Adrenal gland (tissue), 9 donors: ENCODE measurements at regions not wholly inside any gene's neighbourhood (a gene's known extent, or its start where the extent isn't known, plus 50 kb on each side); places are given as distances from the start of the nearest gene placed in this dataset.
"Not testable (repeated sequence)": the region's sequence is repeated elsewhere in the genome, so short reads cannot be mapped to it uniquely, and the experiment has no call there.

Experiments used
- DNase-seq, 7 donors: peaks; one replicate each; pipeline ENCODE4 v3.0.0-alpha.2; 2019 to 2020
- H3K27ac ChIP-seq, 5 donors: fragments of 200-600 bp; sonication (generic) in 4 of 5; 1 replicate in 3 of 5; 2 replicates in 2 of 5; pipeline versions ENCODE4 v1.5.1 to v1.8.0; 2016 to 2020; ENCODE audit warnings: mild to moderate bottlenecking in 1 of 5
- H3K27me3 ChIP-seq: fragments of 200-600 bp; 2 replicates; pipeline ENCODE4 v1.8.0; 2021
- H3K36me3 ChIP-seq, 2 donors: fragments of 200-600 bp; replicated peaks in 1 of 2; 1 replicate in 1 of 2; 2 replicates in 1 of 2; pipeline versions ENCODE4 v1.5.1 to v1.8.0; 2018 to 2022
- H3K4me1 ChIP-seq, 2 donors: fragments of 200-600 bp; replicated peaks in 1 of 2; 1 replicate in 1 of 2; 2 replicates in 1 of 2; pipeline versions ENCODE4 v1.5.1 to v1.8.0; 2018 to 2021
- H3K4me3 ChIP-seq, 4 donors: fragments of 200-600 bp; sonication (generic) in 3 of 4; one replicate each; pipeline ENCODE4 v1.5.1; 2016 to 2018
- H3K9me3 ChIP-seq, 3 donors: fragments of 200-600 bp; sonication (generic) in 1 of 3; replicated peaks in 1 of 3; 1 replicate in 2 of 3; 2 replicates in 1 of 3; pipeline versions ENCODE4 v1.5.1 to v1.8.0; 2016 to 2021
- CTCF ChIP-seq, 6 experiments: fragments of 450-650 bp in 4 of 6; fragments of 200-600 bp in 2 of 6; sonication (generic) in 1 of 6; IDR thresholded peaks; 1 replicate in 5 of 6; 2 replicates in 1 of 6; pipeline versions ENCODE4 v1.5.1 to v1.8.0; 2016 to 2021; ENCODE audit warnings: antibody characterized with exemption in 6 of 6, mild to moderate bottlenecking in 2 of 6, moderate library complexity in 1 of 6
- POLR2A ChIP-seq, 2 donors: fragments of 450-650 bp; IDR thresholded peaks; one replicate each; pipeline ENCODE4 v1.6.1; 2017; ENCODE audit warnings: antibody characterized with exemption in 2 of 2, mild to moderate bottlenecking in 2 of 2, moderate library complexity in 1 of 2
- WGBS, 4 donors: extraction: QIAGEN DNeasy Blood & Tissue Kit in 2 of 4; methylation state at CpG; one replicate each; pipeline versions ENCODE4 v1.1.5 to v1.1.7; 2013 to 2017; 5-methylcytosine and 5-hydroxymethylcytosine counted together
- intact Hi-C, 2 donors: fragments of 100-400 bp; cut with DNase I; formaldehyde crosslinking; loops; one replicate each; pipeline versions ENCODE4 v1.14.1 to v1.15.0; 2022 to 2023
- donor health status: healthy with polysubstance abuse.
- donor health status: Bipolar disorder and iron deficiency.
- donor health status: DM: yes; HTN: yes; CAD: no.
- donor health status: DM: no; HTN: no; CAD: no.
- donor health status: DM: no; HTN: no; CAD: no.

- no peak for DNase-seq
- Histone ChIP-seq H3K9me3 (no peaks in the 10 kb centered on the region), H3K4me3 (no peak overlapping the region), H3K36me3 (no peaks in the 10 kb centered on the region), H3K27ac (no peak overlapping the region), H3K27me3 (no peaks in the 10 kb centered on the region), H3K4me1 (no peaks in the 10 kb centered on the region)
- WGBS, 4 donors = 40 to 68% (median 47%) methylated on average over 2 of the region's 2 CpGs
- intact Hi-C loops = no loop called here
- TF ChIP-seq CTCF (IDR thresholded peaks at IDR 0.05) (no peak), POLR2A (IDR thresholded peaks at IDR 0.05) (no peak)
Measured at GRCh38 chr4:145266881-145267280, 86.5 kb upstream of the OTUD4 start.

- intact Hi-C loops = no loop called here
- Histone ChIP-seq H3K4me1 (no peaks in the 10 kb centered on the region), H3K27me3 (no peaks in the 10 kb centered on the region), H3K27ac (no peak overlapping the region), H3K36me3 (no peaks in the 10 kb centered on the region), H3K9me3 (peaks cover 0 to 4% (median 0%) of the 10 kb centered on the region in 3 donors), H3K4me3 (no peak overlapping the region)
- 73 to 85% (median 82%) methylated on average over 2 to 3 of the region's 3 CpGs for WGBS, 4 donors
- no peak for DNase-seq
- no peak for TF ChIP-seq CTCF (IDR thresholded peaks at IDR 0.05)
- TF ChIP-seq POLR2A (IDR thresholded peaks at IDR 0.05) = no peak
Measured at GRCh38 chr4:145260091-145260490, 79.7 kb upstream of the OTUD4 start.

- H3K27me3 ChIP-seq, H3K27ac ChIP-seq, intact Hi-C loops, H3K36me3 ChIP-seq, H3K4me1 ChIP-seq, H3K4me3 ChIP-seq, H3K9me3 ChIP-seq, DNase-seq: not testable (repeated sequence)
- WGBS, 4 donors = 59 to 76% (median 68%) methylated on average over 4 of the region's 4 CpGs
Measured at GRCh38 chr4:145255311-145255710, 74.9 kb upstream of the OTUD4 start.

- Histone ChIP-seq H3K27ac (no peak overlapping the region), H3K36me3 (no peaks in the 10 kb centered on the region), H3K4me3 (no peak overlapping the region), H3K9me3 (no peaks in the 10 kb centered on the region), H3K4me1 (no peaks in the 10 kb centered on the region), H3K27me3 (no peaks in the 10 kb centered on the region)
- intact Hi-C loops = no loop called here
- TF ChIP-seq POLR2A (IDR thresholded peaks at IDR 0.05) (no peak), CTCF (IDR thresholded peaks at IDR 0.05) (no peak)
- no peak for DNase-seq
- WGBS, 4 donors = 47 to 100% (median 74%) methylated on average over 1 of the region's 1 CpG
Measured at GRCh38 chr4:145252190-145252589, 71.8 kb upstream of the OTUD4 start.

- 75 to 87% (median 84%) methylated on average over 2 of the region's 2 CpGs for WGBS, 4 donors
- no peaks in the 10 kb centered on the region for H3K36me3 ChIP-seq
- H3K27ac ChIP-seq = no peak overlapping the region
- no peaks in the 10 kb centered on the region for H3K4me1 ChIP-seq
- H3K9me3 ChIP-seq = no peaks in the 10 kb centered on the region
- no peak overlapping the region for H3K4me3 ChIP-seq
- no peak for DNase-seq
- H3K27me3 ChIP-seq = no peaks in the 10 kb centered on the region
- intact Hi-C loops = no loop called here
- TF ChIP-seq CTCF (IDR thresholded peaks at IDR 0.05) = no peak
- TF ChIP-seq POLR2A (IDR thresholded peaks at IDR 0.05) = no peak
Measured at GRCh38 chr4:145251391-145251790, 71.0 kb upstream of the OTUD4 start.
